ENCODE measurements at regions not wholly inside any gene's neighbourhood (a gene's known extent, or its start where the extent isn't known, plus 50 kb on each side); places are given as distances from the start of the nearest gene placed in this dataset.

- Histone ChIP-seq H3K4me1 (no peaks in the 10 kb centered on the region), H3K36me3 (no peaks in the 10 kb centered on the region), H3K27me3 (no peaks in the 10 kb centered on the region), H3K9me3 (no peaks in the 10 kb centered on the region), H3K4me3 (ENCODE audit: low read depth, low read length) (no peak overlapping the region)
- no peak for TF ChIP-seq CTCF (IDR thresholded peaks at IDR 0.05; ENCODE audit: low read depth, low read length)
- DNase-seq, result no peak
Observed at GRCh38 chr3:147816752-147817151, 407.6 kb downstream of the ZIC1 start.

- no peak for DNase-seq
- Histone ChIP-seq H3K9me3 (no peaks in the 10 kb centered on the region), H3K4me1 (no peaks in the 10 kb centered on the region), H3K36me3 (no peaks in the 10 kb centered on the region), H3K27me3 (no peaks in the 10 kb centered on the region), H3K4me3 (ENCODE audit: low read depth, low read length) (no peak overlapping the region)
- TF ChIP-seq CTCF (IDR thresholded peaks at IDR 0.05; ENCODE audit: low read depth, low read length), result no peak
Observed at GRCh38 chr3:147832611-147833010, 423.4 kb downstream of the ZIC1 start.

- Histone ChIP-seq H3K36me3 (no peaks in the 10 kb centered on the region), H3K4me3 (ENCODE audit: low read depth, low read length) (no peak overlapping the region), H3K27me3 (no peaks in the 10 kb centered on the region), H3K9me3 (no peaks in the 10 kb centered on the region), H3K4me1 (no peaks in the 10 kb centered on the region)
- no peak for TF ChIP-seq CTCF (IDR thresholded peaks at IDR 0.05; ENCODE audit: low read depth, low read length)
- DNase-seq, result no peak
Observed at GRCh38 chr3:147836330-147836729, 427.2 kb downstream of the ZIC1 start.

GRCh38 chr3:147838652-147839051 is 429.5 kb downstream of the ZIC1 start:
- DNase-seq, result peak; percentile 16
- no peaks in the 10 kb centered on the region for H3K9me3 ChIP-seq
- H3K4me3 ChIP-seq (ENCODE audit: low read depth, low read length), result no peak overlapping the region
- H3K27me3 ChIP-seq, result no peaks in the 10 kb centered on the region
- no peaks in the 10 kb centered on the region for H3K36me3 ChIP-seq
- H3K4me1 ChIP-seq, result no peaks in the 10 kb centered on the region
- TF ChIP-seq CTCF (IDR thresholded peaks at IDR 0.05; ENCODE audit: low read depth, low read length), result peak; percentile 46

- no peaks in the 10 kb centered on the region for H3K9me3 ChIP-seq
- no peaks in the 10 kb centered on the region for H3K27me3 ChIP-seq
- TF ChIP-seq CTCF (IDR thresholded peaks at IDR 0.05; ENCODE audit: low read depth, low read length), result no peak
- H3K4me1 ChIP-seq, result no peaks in the 10 kb centered on the region
- no peak overlapping the region for H3K4me3 ChIP-seq (ENCODE audit: low read depth, low read length)
- no peak for DNase-seq
- H3K36me3 ChIP-seq, result no peaks in the 10 kb centered on the region
Observed at GRCh38 chr3:147843331-147843730, 434.2 kb downstream of the ZIC1 start.

- no peaks in the 10 kb centered on the region for H3K9me3 ChIP-seq
- H3K36me3 ChIP-seq, result no peaks in the 10 kb centered on the region
- H3K4me3 ChIP-seq (ENCODE audit: low read depth, low read length), result no peak overlapping the region
- no peak for TF ChIP-seq CTCF (IDR thresholded peaks at IDR 0.05; ENCODE audit: low read depth, low read length)
- no peaks in the 10 kb centered on the region for H3K4me1 ChIP-seq
- DNase-seq, result no peak
- H3K27me3 ChIP-seq, result no peaks in the 10 kb centered on the region
Observed at GRCh38 chr3:147846293-147846692, 437.1 kb downstream of the ZIC1 start.
